ENCODE measurements at regions not wholly inside any gene's neighbourhood (a gene's known extent, or its start where the extent isn't known, plus 50 kb on each side); places are given as distances from the start of the nearest gene placed in this dataset.
A peak's percentile ranks its signal among the peaks of the same experiment; 100 is the strongest.
"Not testable (repeated sequence)": the region's sequence is repeated elsewhere in the genome, so short reads cannot be mapped to it uniquely, and the experiment has no call there.

DNA sequence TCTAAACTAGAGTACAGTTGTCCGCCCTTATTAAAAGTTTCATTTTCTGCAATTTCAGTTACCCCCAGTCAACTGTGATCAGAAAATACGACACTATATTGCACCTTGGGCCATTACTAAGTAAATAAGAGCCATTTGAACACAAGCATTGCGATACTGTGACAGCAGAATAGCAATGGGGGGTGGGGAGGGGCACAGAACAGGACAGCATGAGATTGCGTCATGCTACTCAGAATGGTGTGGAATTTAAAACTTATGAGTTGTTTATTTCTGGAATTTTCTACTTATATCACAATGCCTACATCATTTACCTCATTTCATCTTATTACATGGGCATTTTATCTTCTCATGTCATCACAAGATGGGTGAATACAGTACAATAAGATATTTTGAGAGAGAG lies 166.3 kb downstream of the MANEA start:
- H4K20me1 ChIP-seq (ENCODE audit: control insufficient read depth, insufficient read depth, insufficient read length), result no peaks in the 10 kb centered on the region
- no peak overlapping the region for H3K4ac ChIP-seq (ENCODE audit: low read depth, low read length)
- H3K4me3 Mint-ChIP-seq, result no peak overlapping the region
- WGBS (ENCODE audit: extremely low coverage, insufficient read length, low lambda C conversion rate), result no CpG with 5 or more reads among the region's 4 CpGs
- no peaks in the 10 kb centered on the region for H3K79me2 ChIP-seq (ENCODE audit: insufficient read depth, low read length)
- H3K4me1 ChIP-seq (ENCODE audit: insufficient read depth, low read length), result no peaks in the 10 kb centered on the region
- H3K27me3 Mint-ChIP-seq (ENCODE audit: low read depth), result no peaks in the 10 kb centered on the region
- H3K56ac ChIP-seq (ENCODE audit: insufficient read length, low read depth, low read length), result no peak overlapping the region
- H3K9me3 ChIP-seq (ENCODE audit: control insufficient read depth, low read depth, low read length), result no peaks in the 10 kb centered on the region
- no peak overlapping the region for H2BK20ac ChIP-seq (ENCODE audit: low read depth, low read length, poor library complexity, severe bottlenecking)
- H3K23ac ChIP-seq (ENCODE audit: insufficient read length, low read depth, low read length), result no peak overlapping the region
- no peak overlapping the region for H3K27ac Mint-ChIP-seq
- H3K36me3 Mint-ChIP-seq (ENCODE audit: insufficient read depth in 1 of 3, low read depth in 3 of 3), result no peaks in the 10 kb centered on the region
- no peak overlapping the region for H2BK12ac ChIP-seq (ENCODE audit: insufficient read length, low read depth, low read length)
- H4K91ac ChIP-seq (ENCODE audit: insufficient read length, low read depth, low read length), result no peak overlapping the region
- H2BK5ac ChIP-seq (ENCODE audit: insufficient read length, low read length), result no peak overlapping the region
- no peak for DNase-seq
- no peaks in the 10 kb centered on the region for H3K23me2 ChIP-seq (ENCODE audit: insufficient read length, low read depth, low read length, poor library complexity, severe bottlenecking)
- H3K27ac ChIP-seq (ENCODE audit: insufficient read length, low read depth, low read length), result no peak overlapping the region
- H3K18ac ChIP-seq (ENCODE audit: insufficient read length, low read depth, low read length), result no peak overlapping the region
- H3T11ph ChIP-seq (ENCODE audit: low read length), result no peak overlapping the region
- H2AFZ ChIP-seq (ENCODE audit: low read length), result no peak overlapping the region
- H3K4me2 ChIP-seq (ENCODE audit: insufficient read depth, insufficient read length, low read length), result no peak overlapping the region
- no peaks in the 10 kb centered on the region for H3K27me3 ChIP-seq (ENCODE audit: insufficient read depth, low read length)
- no peak overlapping the region for H4K8ac ChIP-seq (replicated peaks; ENCODE audit: insufficient read length, low read depth, low read length)
- no peak overlapping the region for H4K5ac ChIP-seq (ENCODE audit: insufficient read length, low read depth, low read length)
- no peak overlapping the region for H2BK15ac ChIP-seq (ENCODE audit: low read depth, low read length)
- H2BK120ac ChIP-seq (ENCODE audit: low read depth, low read length, poor library complexity, severe bottlenecking), result no peak overlapping the region
- no peak overlapping the region for H2AK5ac ChIP-seq (ENCODE audit: insufficient read length, low read length)
- TF ChIP-seq CTCF (conservative IDR thresholded peaks at IDR 0.05), result no peak
- peaks cover 0 to 3% of the 10 kb centered on the region in 2 experiments; a peak in 1 of 4 replicates for H3K4me1 Mint-ChIP-seq
- H3K9me3 Mint-ChIP-seq, result no peaks in the 10 kb centered on the region
- no peak overlapping the region for H3K14ac ChIP-seq (ENCODE audit: insufficient read depth, low read length)
- H3K9ac ChIP-seq (ENCODE audit: extremely low read depth, insufficient read length, low read length), result no peak overlapping the region
- H3K79me1 ChIP-seq (ENCODE audit: insufficient read depth, low read depth, low read length, poor library complexity, severe bottlenecking), result no peaks in the 10 kb centered on the region

DNA sequence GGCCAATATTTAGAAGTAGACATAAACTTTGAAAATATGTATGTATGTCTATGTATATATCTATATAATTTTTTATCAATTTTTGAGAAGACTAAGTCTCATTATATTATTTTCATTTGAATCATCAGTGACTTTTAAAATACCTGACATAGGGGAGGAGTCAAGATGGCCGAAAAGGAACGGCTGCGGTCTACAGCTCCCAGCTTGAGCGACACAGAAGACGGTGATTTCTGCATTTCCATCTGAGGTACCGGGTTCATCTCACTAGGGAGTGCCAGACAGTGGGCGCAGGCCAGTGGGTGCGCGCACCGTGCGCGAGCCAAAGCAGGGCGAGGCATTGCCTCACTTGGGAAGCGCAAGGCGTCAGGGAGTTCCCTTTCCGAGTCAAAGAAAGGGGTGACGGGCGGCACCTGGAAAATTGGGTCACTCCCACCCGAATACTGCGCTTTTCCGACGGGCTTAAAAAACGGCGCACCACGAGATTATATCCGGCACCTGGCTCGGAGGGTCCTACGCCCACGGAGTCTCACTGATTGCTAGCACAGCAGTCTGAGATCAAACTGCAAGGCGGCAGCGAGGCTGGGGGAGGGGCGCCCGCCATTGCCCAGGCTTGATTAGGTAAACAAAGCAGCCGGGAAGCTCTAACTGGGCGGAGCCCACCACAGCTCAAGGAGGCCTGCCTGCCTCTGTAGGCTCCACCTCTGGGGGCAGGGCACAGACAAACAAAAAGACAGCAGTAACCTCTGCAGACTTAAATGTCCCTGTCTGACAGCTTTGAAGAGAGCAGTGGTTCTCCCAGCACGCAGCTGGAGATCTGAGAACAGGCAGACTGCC lies 181.1 kb downstream of the MANEA start:
- not testable (repeated sequence) for H2BK15ac ChIP-seq (ENCODE audit: low read depth, low read length); H3K4me1 ChIP-seq (ENCODE audit: insufficient read depth, low read length); H3K23me2 ChIP-seq (ENCODE audit: insufficient read length, low read depth, low read length, poor library complexity, severe bottlenecking); H3K14ac ChIP-seq (ENCODE audit: insufficient read depth, low read length); H4K8ac ChIP-seq (replicated peaks; ENCODE audit: insufficient read length, low read depth, low read length); H3K79me1 ChIP-seq (ENCODE audit: insufficient read depth, low read depth, low read length, poor library complexity, severe bottlenecking); H3K9ac ChIP-seq (ENCODE audit: extremely low read depth, insufficient read length, low read length); H4K5ac ChIP-seq (ENCODE audit: insufficient read length, low read depth, low read length); H3K4me1 Mint-ChIP-seq; H4K20me1 ChIP-seq (ENCODE audit: control insufficient read depth, insufficient read depth, insufficient read length); H4K91ac ChIP-seq (ENCODE audit: insufficient read length, low read depth, low read length); H2BK120ac ChIP-seq (ENCODE audit: low read depth, low read length, poor library complexity, severe bottlenecking); H3K9me3 Mint-ChIP-seq; H3K79me2 ChIP-seq (ENCODE audit: insufficient read depth, low read length); H3K56ac ChIP-seq (ENCODE audit: insufficient read length, low read depth, low read length); H2BK12ac ChIP-seq (ENCODE audit: insufficient read length, low read depth, low read length); H2AK5ac ChIP-seq (ENCODE audit: insufficient read length, low read length); H3T11ph ChIP-seq (ENCODE audit: low read length); H3K23ac ChIP-seq (ENCODE audit: insufficient read length, low read depth, low read length); H3K9me3 ChIP-seq (ENCODE audit: control insufficient read depth, low read depth, low read length); H3K4me2 ChIP-seq (ENCODE audit: insufficient read depth, insufficient read length, low read length); H2BK5ac ChIP-seq (ENCODE audit: insufficient read length, low read length); H3K4ac ChIP-seq (ENCODE audit: low read depth, low read length); H2BK20ac ChIP-seq (ENCODE audit: low read depth, low read length, poor library complexity, severe bottlenecking); H3K27me3 ChIP-seq (ENCODE audit: insufficient read depth, low read length); H2AFZ ChIP-seq (ENCODE audit: low read length); H3K36me3 Mint-ChIP-seq (ENCODE audit: insufficient read depth in 1 of 3, low read depth in 3 of 3); H3K18ac ChIP-seq (ENCODE audit: insufficient read length, low read depth, low read length); H3K27me3 Mint-ChIP-seq (ENCODE audit: low read depth); H3K27ac ChIP-seq (ENCODE audit: insufficient read length, low read depth, low read length)
- DNase-seq, result peak; percentile 26
- Mint-ChIP-seq H3K27ac (peak overlapping the region; percentile 55 to 90 (median 89); a peak in 2 of 7 replicates), H3K4me3 (peak overlapping the region; percentile 59 to 71)
- no CpG with 5 or more reads among the region's 36 CpGs for WGBS (ENCODE audit: extremely low coverage, insufficient read length, low lambda C conversion rate)
